ENCODE measurements at regions not wholly inside any gene's neighbourhood (a gene's known extent, or its start where the extent isn't known, plus 50 kb on each side); places are given as distances from the start of the nearest gene placed in this dataset.

GRCh38 chr6:139592011-139592410 lies 217.6 kb upstream of the CITED2 start:
- H3K4me3 ChIP-seq (ENCODE audit: insufficient read depth, low read length, poor library complexity, severe bottlenecking), result no peak overlapping the region
- H3K27me3 ChIP-seq (ENCODE audit: low read length), result no peaks in the 10 kb centered on the region
- H4K20me1 ChIP-seq (ENCODE audit: low read depth, low read length), result no peaks in the 10 kb centered on the region
- H2AFZ ChIP-seq (ENCODE audit: low read depth, low read length, severe bottlenecking), result no peak overlapping the region
- no peaks in the 10 kb centered on the region for H3F3A ChIP-seq (ENCODE audit: insufficient read depth)
- no peak for TF ChIP-seq EZH2phosphoT487 (conservative IDR thresholded peaks at IDR 0.05; ENCODE audit: low read length)
- TF ChIP-seq, protein P1, sequence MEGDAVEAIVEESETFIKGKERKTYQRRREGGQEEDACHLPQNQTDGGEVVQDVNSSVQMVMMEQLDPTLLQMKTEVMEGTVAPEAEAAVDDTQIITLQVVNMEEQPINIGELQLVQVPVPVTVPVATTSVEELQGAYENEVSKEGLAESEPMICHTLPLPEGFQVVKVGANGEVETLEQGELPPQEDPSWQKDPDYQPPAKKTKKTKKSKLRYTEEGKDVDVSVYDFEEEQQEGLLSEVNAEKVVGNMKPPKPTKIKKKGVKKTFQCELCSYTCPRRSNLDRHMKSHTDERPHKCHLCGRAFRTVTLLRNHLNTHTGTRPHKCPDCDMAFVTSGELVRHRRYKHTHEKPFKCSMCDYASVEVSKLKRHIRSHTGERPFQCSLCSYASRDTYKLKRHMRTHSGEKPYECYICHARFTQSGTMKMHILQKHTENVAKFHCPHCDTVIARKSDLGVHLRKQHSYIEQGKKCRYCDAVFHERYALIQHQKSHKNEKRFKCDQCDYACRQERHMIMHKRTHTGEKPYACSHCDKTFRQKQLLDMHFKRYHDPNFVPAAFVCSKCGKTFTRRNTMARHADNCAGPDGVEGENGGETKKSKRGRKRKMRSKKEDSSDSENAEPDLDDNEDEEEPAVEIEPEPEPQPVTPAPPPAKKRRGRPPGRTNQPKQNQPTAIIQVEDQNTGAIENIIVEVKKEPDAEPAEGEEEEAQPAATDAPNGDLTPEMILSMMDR (IDR thresholded peaks at IDR 0.05; ENCODE audit: insufficient read depth, low read length, poor library complexity, severe bottlenecking), result no peak
- H3K9ac ChIP-seq (ENCODE audit: low read length), result no peak overlapping the region
- no peaks in the 10 kb centered on the region for H3K9me3 ChIP-seq (ENCODE audit: insufficient read depth, low read length)
- no peaks in the 10 kb centered on the region for H3K79me2 ChIP-seq (ENCODE audit: insufficient read depth, low read length)
- no peaks in the 10 kb centered on the region for H3K36me3 ChIP-seq (ENCODE audit: low read length)
- H3K4me2 ChIP-seq (ENCODE audit: low read depth, low read length, poor library complexity, severe bottlenecking), result no peak overlapping the region
- H3K27ac ChIP-seq (ENCODE audit: low read depth, low read length), result no peak overlapping the region
- no peaks in the 10 kb centered on the region for H3K9me2 ChIP-seq (replicated peaks; ENCODE audit: insufficient read depth, low read length)

- H3F3A ChIP-seq (ENCODE audit: insufficient read depth), result no peaks in the 10 kb centered on the region
- no peak overlapping the region for H2AFZ ChIP-seq (ENCODE audit: low read depth, low read length, severe bottlenecking)
- no peaks in the 10 kb centered on the region for H3K27me3 ChIP-seq (ENCODE audit: low read length)
- H3K9ac ChIP-seq (ENCODE audit: low read length), result no peak overlapping the region
- no peaks in the 10 kb centered on the region for H3K9me3 ChIP-seq (ENCODE audit: insufficient read depth, low read length)
- H3K4me2 ChIP-seq (ENCODE audit: low read depth, low read length, poor library complexity, severe bottlenecking), result no peak overlapping the region
- TF ChIP-seq, protein P1 (IDR thresholded peaks at IDR 0.05; ENCODE audit: insufficient read depth, low read length, poor library complexity, severe bottlenecking), result no peak
- TF ChIP-seq EZH2phosphoT487 (conservative IDR thresholded peaks at IDR 0.05; ENCODE audit: low read length), result no peak
- no peaks in the 10 kb centered on the region for H4K20me1 ChIP-seq (ENCODE audit: low read depth, low read length)
- no peaks in the 10 kb centered on the region for H3K36me3 ChIP-seq (ENCODE audit: low read length)
- no peaks in the 10 kb centered on the region for H3K79me2 ChIP-seq (ENCODE audit: insufficient read depth, low read length)
- no peak overlapping the region for H3K4me3 ChIP-seq (ENCODE audit: insufficient read depth, low read length, poor library complexity, severe bottlenecking)
- H3K27ac ChIP-seq (ENCODE audit: low read depth, low read length), result no peak overlapping the region
- H3K9me2 ChIP-seq (replicated peaks; ENCODE audit: insufficient read depth, low read length), result no peaks in the 10 kb centered on the region
Observed at GRCh38 chr6:139591075-139591865, 216.8 kb upstream of the CITED2 start.

GRCh38 chr6:139590206-139590605 lies 215.8 kb upstream of the CITED2 start:
- no peak overlapping the region for H3K4me2 ChIP-seq (ENCODE audit: low read depth, low read length, poor library complexity, severe bottlenecking)

More at GRCh38 chr6:139590206-139590605, 215.8 kb upstream of the CITED2 start:
- Histone ChIP-seq H2AFZ (ENCODE audit: low read depth, low read length, severe bottlenecking) (no peak overlapping the region), H3F3A (ENCODE audit: insufficient read depth) (no peaks in the 10 kb centered on the region), H3K9ac (ENCODE audit: low read length) (no peak overlapping the region), H3K79me2 (ENCODE audit: insufficient read depth, low read length) (no peaks in the 10 kb centered on the region), H3K27me3 (ENCODE audit: low read length) (no peaks in the 10 kb centered on the region), H3K36me3 (ENCODE audit: low read length) (no peaks in the 10 kb centered on the region), H3K27ac (ENCODE audit: low read depth, low read length) (no peak overlapping the region), H3K9me3 (ENCODE audit: insufficient read depth, low read length) (no peaks in the 10 kb centered on the region), H3K4me3 (ENCODE audit: insufficient read depth, low read length, poor library complexity, severe bottlenecking) (no peak overlapping the region), H3K9me2 (replicated peaks; ENCODE audit: insufficient read depth, low read length) (no peaks in the 10 kb centered on the region), H4K20me1 (ENCODE audit: low read depth, low read length) (no peaks in the 10 kb centered on the region)
- TF ChIP-seq, protein P1 (IDR thresholded peaks at IDR 0.05; ENCODE audit: insufficient read depth, low read length, poor library complexity, severe bottlenecking), result no peak
- no peak for TF ChIP-seq EZH2phosphoT487 (conservative IDR thresholded peaks at IDR 0.05; ENCODE audit: low read length)
